ENCODE measurements at regions not wholly inside any gene's neighbourhood (a gene's known extent, or its start where the extent isn't known, plus 50 kb on each side); places are given as distances from the start of the nearest gene placed in this dataset.

GRCh38 chr13:38538422-38538821, 148.5 kb upstream of the FREM2 start:
- TF ChIP-seq POLR2A (IDR thresholded peaks at IDR 0.05; ENCODE audit: low read length): no peak
- TF ChIP-seq GATA1 (IDR thresholded peaks at IDR 0.05; ENCODE audit: low read depth, low read length): no peak
